DMS114 treated with DMSO at 0.1 percent for 48 hours (cell line): ENCODE measurements at regions not wholly inside any gene's neighbourhood (a gene's known extent, or its start where the extent isn't known, plus 50 kb on each side); places are given as distances from the start of the nearest gene placed in this dataset.
A peak's percentile ranks its signal among the peaks of the same experiment; 100 is the strongest.

Experiments used
- DNase-seq: peaks from one replicate; lab custom pipeline; 2025; ENCODE audit not compliant: unreplicated experiment; lab: John Stamatoyannopoulos, UW

GRCh38 chr4:112889619-112890527 is 159.6 kb upstream of the ANK2 start:
- no peak for DNase-seq

GRCh38 chr4:112894480-112894879 is 155.0 kb upstream of the ANK2 start:
- DNase-seq = no peak

- no peak for DNase-seq
These were observed 154.5 kb upstream of the ANK2 start for GRCh38 chr4:112894951-112895350.

DNA sequence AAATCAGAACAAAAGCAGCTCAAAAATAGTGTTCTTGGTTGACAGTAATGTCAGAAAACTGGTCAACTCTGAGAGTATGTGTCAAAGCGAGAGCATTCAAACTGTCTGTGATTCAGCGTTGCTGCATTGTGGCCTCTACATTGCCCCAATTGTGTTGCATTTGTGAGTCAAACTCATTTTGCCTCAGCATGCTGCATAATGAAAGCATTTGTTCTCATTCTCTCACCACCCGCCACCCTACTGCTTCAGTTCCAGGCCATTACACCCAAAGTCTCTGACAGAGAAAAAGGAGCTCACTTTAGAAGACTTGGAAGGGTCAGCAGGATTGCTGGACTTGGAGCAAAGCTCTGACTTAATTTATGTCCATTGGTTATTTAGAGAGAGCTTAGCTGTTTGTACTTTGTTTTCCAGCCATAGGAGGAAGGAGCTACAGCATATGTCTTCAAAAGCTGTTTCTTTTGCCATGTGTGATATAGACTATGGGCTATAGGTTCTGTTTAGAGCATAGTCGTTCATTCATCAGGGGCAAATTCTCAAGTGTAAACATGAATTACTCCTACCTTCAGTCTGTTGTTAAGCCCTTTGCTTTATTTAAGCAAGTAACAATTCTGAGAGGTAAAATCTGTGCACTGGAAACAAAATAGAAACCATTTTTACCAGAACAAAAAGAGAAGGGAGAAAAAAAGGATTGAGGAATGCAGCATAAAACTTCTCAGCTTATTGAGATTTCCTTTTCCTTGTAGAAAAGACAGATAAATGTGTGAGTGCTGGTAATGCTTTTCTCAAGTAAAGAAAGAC is 153.4 kb upstream of the ANK2 start:
- DNase-seq = no peak

DNA sequence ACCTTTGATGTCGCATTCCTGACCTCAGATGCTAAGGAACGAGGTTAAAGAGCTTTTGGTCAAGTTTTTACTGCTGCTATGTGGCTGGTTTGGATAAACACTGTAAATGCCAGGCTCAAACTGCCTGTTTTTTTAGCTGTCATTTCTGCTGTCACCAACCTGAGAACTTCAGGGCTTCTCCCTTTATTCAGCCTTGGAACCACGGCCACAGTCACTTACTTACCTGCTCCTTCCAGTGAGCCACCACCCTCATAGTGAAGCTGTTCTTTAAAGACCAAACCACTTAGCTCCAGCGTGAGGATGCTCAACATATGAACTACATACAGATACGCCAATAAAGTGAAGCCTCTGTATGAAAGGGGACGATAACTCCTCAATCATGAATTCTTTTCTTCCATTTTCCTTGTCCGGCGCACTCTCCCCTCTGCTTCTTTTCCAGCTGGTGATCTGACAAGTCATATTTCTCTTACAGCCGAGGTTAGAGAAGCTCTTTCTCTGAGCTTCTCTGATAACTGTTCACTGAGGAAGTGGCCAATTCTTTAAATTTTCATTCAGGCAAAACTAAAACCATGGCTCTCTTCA is 152.8 kb upstream of the ANK2 start:
- DNase-seq = no peak

DNA sequence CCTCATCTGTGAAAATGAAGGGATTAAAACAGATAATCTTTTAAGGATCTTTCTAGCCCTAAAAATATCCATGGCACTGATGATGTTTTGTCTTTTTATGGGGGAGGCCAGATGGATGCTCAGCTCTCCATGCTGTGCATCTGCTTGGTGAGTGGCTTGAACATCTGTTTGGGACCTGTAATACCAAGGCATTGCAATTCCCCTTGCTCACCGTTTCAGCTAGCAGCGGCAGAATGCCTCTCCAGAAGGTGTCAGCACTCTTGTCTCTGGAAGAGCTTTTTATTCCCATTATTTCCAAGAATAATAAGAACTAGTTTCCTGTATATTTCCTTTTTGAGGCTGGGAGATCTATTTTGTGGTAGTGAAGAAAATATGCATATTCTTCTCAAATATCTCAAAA is 151.9 kb upstream of the ANK2 start:
- DNase-seq = no peak

GRCh38 chr4:112898357-112899141 is 150.9 kb upstream of the ANK2 start:
- DNase-seq = no peak

GRCh38 chr4:112900416-112900815 is 149.0 kb upstream of the ANK2 start:
- DNase-seq = no peak

GRCh38 chr4:112901962-112902411 is 147.5 kb upstream of the ANK2 start:
- no peak for DNase-seq

- DNase-seq = no peak
These were observed 143.7 kb upstream of the ANK2 start for GRCh38 chr4:112905728-112906127.

GRCh38 chr4:112908511-112908910 is 140.9 kb upstream of the ANK2 start:
- DNase-seq = no peak

GRCh38 chr4:112910109-112910736 is 139.2 kb upstream of the ANK2 start:
- DNase-seq = no peak

DNA sequence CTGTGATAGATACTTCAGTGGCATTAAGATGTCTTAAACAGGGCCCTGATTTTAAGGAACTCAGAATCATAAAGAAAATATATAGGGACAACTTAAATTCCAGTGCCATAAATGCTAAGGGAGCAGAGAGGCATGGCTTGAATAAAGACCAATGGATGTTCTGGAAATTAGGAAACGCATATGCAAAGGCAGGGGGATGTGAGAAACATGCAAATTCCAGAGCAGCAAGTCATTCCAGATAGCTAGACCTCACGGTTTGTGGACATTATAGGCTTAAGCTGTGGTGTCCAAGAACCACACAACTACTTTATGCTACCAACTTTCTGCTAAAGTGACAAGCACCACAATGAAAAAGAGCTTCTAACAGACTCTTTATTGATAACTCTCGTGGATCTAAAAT is 132.6 kb upstream of the ANK2 start:
- no peak for DNase-seq

DNA sequence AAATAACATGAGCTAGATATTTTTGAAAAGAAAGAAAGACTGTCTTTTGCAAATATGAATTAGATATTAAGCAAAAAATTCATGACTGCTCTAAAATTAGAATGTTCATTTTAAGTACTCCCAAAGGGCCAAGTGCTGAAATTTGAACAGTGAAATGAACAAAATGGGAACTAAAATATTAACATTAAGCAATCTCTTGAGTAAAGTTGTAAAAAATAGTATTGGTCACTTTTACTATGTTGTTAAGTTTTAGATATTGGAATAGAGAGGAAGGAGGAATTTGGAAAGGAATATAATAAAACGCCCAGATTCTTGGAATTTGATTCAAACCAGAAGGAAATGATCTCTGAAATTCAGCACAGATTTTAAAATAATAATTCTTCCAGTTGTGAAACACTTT is 125.9 kb upstream of the ANK2 start:
- no peak for DNase-seq

- DNase-seq = no peak
These were observed 122.6 kb upstream of the ANK2 start for GRCh38 chr4:112926819-112927218.

DNA sequence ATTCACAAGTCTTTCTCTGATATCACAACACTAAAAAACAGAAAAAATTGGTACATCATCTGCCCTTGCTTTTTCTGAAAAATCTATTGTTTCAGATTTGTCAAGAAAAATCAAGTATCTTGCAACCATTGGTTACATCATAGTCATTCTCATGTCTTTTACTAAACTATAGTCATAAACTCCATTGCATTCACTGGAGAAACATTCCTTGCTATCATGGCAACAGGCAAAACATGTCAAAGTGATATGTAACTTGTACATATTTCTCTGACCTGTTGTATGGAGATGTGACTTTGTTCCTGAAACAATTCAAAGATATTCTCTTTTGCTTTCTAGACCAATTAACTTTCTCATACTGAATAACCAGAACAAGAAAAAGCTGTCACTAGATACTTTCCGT is 121.9 kb upstream of the ANK2 start:
- no peak for DNase-seq

- DNase-seq = no peak
These were observed 118.5 kb upstream of the ANK2 start for GRCh38 chr4:112931001-112931400.

- no peak for DNase-seq
These were observed 115.7 kb upstream of the ANK2 start for GRCh38 chr4:112933790-112934189.

- DNase-seq = peak; percentile 4
These were observed 110.9 kb upstream of the ANK2 start for GRCh38 chr4:112938461-112939058.

DNA sequence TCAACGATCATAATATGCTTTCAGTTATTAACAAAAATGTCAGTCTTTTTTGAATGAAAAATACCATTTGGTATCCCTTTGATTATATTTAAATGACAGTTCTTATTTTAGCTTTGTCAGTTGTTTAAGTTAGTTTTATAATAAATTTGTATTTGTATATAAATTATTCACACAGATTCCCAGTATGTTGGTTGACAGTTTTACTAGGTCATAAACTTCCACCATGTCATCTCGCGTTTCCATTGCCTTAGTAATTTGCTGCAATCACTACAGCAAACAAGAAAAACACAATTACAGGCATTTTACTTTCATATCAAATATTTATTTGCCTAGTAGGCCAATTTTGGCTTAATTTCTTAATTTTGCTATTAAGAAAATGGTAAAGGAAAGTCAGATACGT is 109.6 kb upstream of the ANK2 start:
- no peak for DNase-seq
